DND-41 (cell line): ENCODE measurements at regions not wholly inside any gene's neighbourhood (a gene's known extent, or its start where the extent isn't known, plus 50 kb on each side); places are given as distances from the start of the nearest gene placed in this dataset.
"Not testable (repeated sequence)": the region's sequence is repeated elsewhere in the genome, so short reads cannot be mapped to it uniquely, and the experiment has no call there.

Experiments
- ATAC-seq: fragments of 200-7000 bp; cut with Tn5 transposase; 3 replicates; pipeline ENCODE4 v1.9.1; 2021; ENCODE audit warnings: low read depth; ENCODE audit not compliant: insufficient read depth
- DNase-seq: peaks from one replicate; pipeline ENCODE4 v3.0.0-alpha.2; 2020
- H2AFZ ChIP-seq: 2 replicates; pipeline ENCODE4 v1.6.0; 2012; ENCODE audit warnings: low read depth, low read length
- H3K27ac ChIP-seq: 2 replicates; pipeline ENCODE4 v1.5.1; 2012; ENCODE audit warnings: low read length, inconsistent platforms
- H3K27me3 ChIP-seq: fragments of 200-600 bp; sonication (generic); 2 replicates; pipeline ENCODE4 v1.6.0; 2012; ENCODE audit warnings: low read length, mild to moderate bottlenecking, inconsistent platforms; ENCODE audit not compliant: insufficient read depth, poor library complexity
- H3K36me3 ChIP-seq: 2 replicates; pipeline ENCODE4 v1.5.1; 2012; ENCODE audit warnings: low read length, inconsistent platforms; ENCODE audit not compliant: insufficient read depth
- H3K4me1 ChIP-seq: 2 replicates; pipeline ENCODE4 v1.5.1; 2012; ENCODE audit warnings: mild to moderate bottlenecking, low read length; ENCODE audit not compliant: insufficient read depth
- H3K4me2 ChIP-seq: 2 replicates; pipeline ENCODE4 v1.6.0; 2012; ENCODE audit warnings: mild to moderate bottlenecking, moderate library complexity, low read length, inconsistent platforms; ENCODE audit not compliant: insufficient read depth
- H3K4me3 ChIP-seq, 2 experiments: fragments of 200-600 bp in 1 of 2; shearing (Covaris generic) in 1 of 2; 2 replicates each; pipeline ENCODE4 v1.5.1; 2012 to 2016; ENCODE audit warnings: inconsistent platforms in 2 of 2, low read length in 2 of 2, mild to moderate bottlenecking in 2 of 2, low read depth in 1 of 2, moderate library complexity in 1 of 2
- H3K79me2 ChIP-seq: 2 replicates; pipeline ENCODE4 v1.6.0; 2012; ENCODE audit warnings: low read length, inconsistent platforms; ENCODE audit not compliant: insufficient read depth
- H3K9ac ChIP-seq: 2 replicates; pipeline ENCODE4 v1.6.0; 2012; ENCODE audit warnings: low read depth, mild to moderate bottlenecking, inconsistent platforms, low read length, moderate library complexity
- H3K9me3 ChIP-seq: 2 replicates; pipeline ENCODE4 v1.5.1; 2012; ENCODE audit warnings: low read length, moderate library complexity, mild to moderate bottlenecking, inconsistent platforms; ENCODE audit not compliant: insufficient read depth, severe bottlenecking
- H4K20me1 ChIP-seq: 2 replicates; pipeline ENCODE4 v1.6.0; 2012; ENCODE audit warnings: low read length; ENCODE audit not compliant: insufficient read depth
- CTCF ChIP-seq: IDR thresholded peaks from 2 replicates; pipeline ENCODE4 v1.5.1; 2012; ENCODE audit warnings: borderline replicate concordance, low read length, moderate library complexity, mild to moderate bottlenecking; ENCODE audit not compliant: poor library complexity, severe bottlenecking; ENCODE audit errors: extremely low read depth
- EZH2 ChIP-seq: IDR thresholded peaks from 3 replicates; pipeline ENCODE4 v1.6.1; 2012; ENCODE audit warnings: borderline replicate concordance, low read depth, mild to moderate bottlenecking, moderate library complexity, low read length, inconsistent platforms; ENCODE audit not compliant: severe bottlenecking

- Histone ChIP-seq H3K79me2 (no peaks in the 10 kb centered on the region), H3K4me2 (no peak overlapping the region), H3K27me3 (no peaks in the 10 kb centered on the region), H4K20me1 (no peaks in the 10 kb centered on the region), H3K9me3 (peaks cover under 1% of the 10 kb centered on the region), H2AFZ (no peak overlapping the region), H3K4me3 (no peak overlapping the region), H3K9ac (no peak overlapping the region), H3K27ac (no peak overlapping the region), H3K4me1 (no peaks in the 10 kb centered on the region), H3K36me3 (no peaks in the 10 kb centered on the region)
- ATAC-seq (no peak), DNase-seq (no peak)
- no peak for TF ChIP-seq CTCF
- no peak for TF ChIP-seq EZH2
Measured at GRCh38 chr5:8561224-8561840, 692.4 kb downstream of the MTRR start.

- H4K20me1 ChIP-seq, result no peaks in the 10 kb centered on the region
- H3K79me2 ChIP-seq, result no peaks in the 10 kb centered on the region
- no peak for ATAC-seq
- H3K4me3 ChIP-seq, result no peak overlapping the region
- no peak overlapping the region for H3K9ac ChIP-seq
- H3K4me1 ChIP-seq, result no peaks in the 10 kb centered on the region
- no peak overlapping the region for H3K4me2 ChIP-seq
- no peaks in the 10 kb centered on the region for H3K36me3 ChIP-seq
- TF ChIP-seq CTCF (no peak), EZH2 (no peak)
- H3K27ac ChIP-seq, result no peak overlapping the region
- no peaks in the 10 kb centered on the region for H3K27me3 ChIP-seq
- no peaks in the 10 kb centered on the region for H3K9me3 ChIP-seq
- no peak for DNase-seq
- no peak overlapping the region for H2AFZ ChIP-seq
Measured at GRCh38 chr5:8561854-8562253, 692.9 kb downstream of the MTRR start.

GRCh38 chr5:8563540-8563939, 694.6 kb downstream of the MTRR start:
- not testable (repeated sequence) for H3K79me2 ChIP-seq, H2AFZ ChIP-seq, H3K4me3 ChIP-seq, H3K9me3 ChIP-seq, DNase-seq, H3K27ac ChIP-seq, H3K4me2 ChIP-seq, H3K36me3 ChIP-seq, ATAC-seq, H3K4me1 ChIP-seq, H3K27me3 ChIP-seq, H3K9ac ChIP-seq, H4K20me1 ChIP-seq

GRCh38 chr5:8568858-8569257, 699.9 kb downstream of the MTRR start:
- no peak for TF ChIP-seq CTCF
- no peak for TF ChIP-seq EZH2
- H3K27me3 ChIP-seq, result no peaks in the 10 kb centered on the region
- H3K9me3 ChIP-seq, result no peaks in the 10 kb centered on the region
- no peak overlapping the region for H3K4me3 ChIP-seq
- DNase-seq (no peak), ATAC-seq (no peak)
- no peak overlapping the region for H3K27ac ChIP-seq
- no peak overlapping the region for H3K9ac ChIP-seq
- H2AFZ ChIP-seq, result no peak overlapping the region
- H3K36me3 ChIP-seq, result no peaks in the 10 kb centered on the region
- H3K79me2 ChIP-seq, result no peaks in the 10 kb centered on the region
- no peaks in the 10 kb centered on the region for H3K4me1 ChIP-seq
- H3K4me2 ChIP-seq, result no peak overlapping the region
- no peaks in the 10 kb centered on the region for H4K20me1 ChIP-seq
